Hepatocyte (in vitro differentiated cells): ENCODE measurements at regions not wholly inside any gene's neighbourhood (a gene's known extent, or its start where the extent isn't known, plus 50 kb on each side); places are given as distances from the start of the nearest gene placed in this dataset.

Experiments used
- DNase-seq: peaks from one replicate; pipeline ENCODE4 v3.0.0-alpha.2; 2016; ENCODE audit warnings: low spot score
- H2AFZ ChIP-seq: fragments of 200-600 bp; sonication (generic); 2 replicates; pipeline ENCODE4 v1.6.0; 2016; ENCODE audit warnings: antibody characterized with exemption, mild to moderate bottlenecking
- H3K27ac ChIP-seq: fragments of 200-600 bp; sonication (generic); 2 replicates; pipeline ENCODE4 v1.5.1; 2016; ENCODE audit warnings: mild to moderate bottlenecking
- H3K27me3 ChIP-seq: fragments of 200-600 bp; sonication (generic); 2 replicates; pipeline ENCODE4 v1.6.1; 2016
- H3K36me3 ChIP-seq: fragments of 200-600 bp; sonication (generic); replicated peaks from 2 replicates; pipeline ENCODE4 v1.5.1; 2016; ENCODE audit warnings: low read depth; ENCODE audit not compliant: insufficient read depth
- H3K4me1 ChIP-seq: fragments of 200-600 bp; sonication (generic); 2 replicates; pipeline ENCODE4 v1.5.1; 2016; ENCODE audit warnings: mild to moderate bottlenecking, moderate library complexity; ENCODE audit not compliant: insufficient read depth
- H3K4me2 ChIP-seq: fragments of 200-600 bp; sonication (generic); 2 replicates; pipeline ENCODE4 v1.6.0; 2016
- H3K4me3 ChIP-seq: fragments of 200-600 bp; sonication (generic); 2 replicates; pipeline ENCODE4 v1.5.1; 2016; ENCODE audit warnings: mild to moderate bottlenecking
- H3K79me2 ChIP-seq: fragments of 200-600 bp; sonication (generic); 2 replicates; pipeline ENCODE4 v1.6.0; 2017; ENCODE audit warnings: mild to moderate bottlenecking
- H3K9me2 ChIP-seq: fragments of 200-600 bp; sonication (generic); replicated peaks from 2 replicates; pipeline ENCODE4 v1.6.0; 2017; ENCODE audit warnings: mild to moderate bottlenecking; ENCODE audit not compliant: insufficient read depth
- H3K9me3 ChIP-seq: fragments of 200-600 bp; sonication (generic); 2 replicates; pipeline ENCODE4 v1.5.1; 2016; ENCODE audit warnings: low read depth, mild to moderate bottlenecking
- H4K20me1 ChIP-seq: fragments of 200-600 bp; sonication (generic); 2 replicates; pipeline ENCODE4 v1.6.0; 2016; ENCODE audit warnings: mild to moderate bottlenecking; ENCODE audit not compliant: insufficient read depth, poor library complexity, severe bottlenecking
- CTCF ChIP-seq: fragments of 200-600 bp; sonication (generic); IDR thresholded peaks from 2 replicates; pipeline ENCODE4 v1.5.1; 2016; ENCODE audit warnings: antibody characterized with exemption, mild to moderate bottlenecking; ENCODE audit not compliant: poor library complexity
- EZH2 ChIP-seq: fragments of 200-600 bp; sonication (generic); IDR thresholded peaks from 2 replicates; pipeline ENCODE4 v1.6.1; 2016; ENCODE audit warnings: antibody characterized with exemption, mild to moderate bottlenecking, borderline replicate concordance
- EZH2phosphoT487 ChIP-seq: fragments of 200-600 bp; sonication (generic); IDR thresholded peaks from one replicate; pipeline ENCODE4 v1.6.1; 2018; ENCODE audit warnings: antibody characterized with exemption, mild to moderate bottlenecking, low read depth, moderate library complexity; ENCODE audit not compliant: unreplicated experiment, severe bottlenecking
- WGBS: methylation state at CpG from one replicate; pipeline ENCODE4 v1.1.6; 2016; ENCODE audit warnings: low lambda C conversion rate; ENCODE audit errors: missing lambda C conversion rate; 5-methylcytosine and 5-hydroxymethylcytosine counted together

DNA sequence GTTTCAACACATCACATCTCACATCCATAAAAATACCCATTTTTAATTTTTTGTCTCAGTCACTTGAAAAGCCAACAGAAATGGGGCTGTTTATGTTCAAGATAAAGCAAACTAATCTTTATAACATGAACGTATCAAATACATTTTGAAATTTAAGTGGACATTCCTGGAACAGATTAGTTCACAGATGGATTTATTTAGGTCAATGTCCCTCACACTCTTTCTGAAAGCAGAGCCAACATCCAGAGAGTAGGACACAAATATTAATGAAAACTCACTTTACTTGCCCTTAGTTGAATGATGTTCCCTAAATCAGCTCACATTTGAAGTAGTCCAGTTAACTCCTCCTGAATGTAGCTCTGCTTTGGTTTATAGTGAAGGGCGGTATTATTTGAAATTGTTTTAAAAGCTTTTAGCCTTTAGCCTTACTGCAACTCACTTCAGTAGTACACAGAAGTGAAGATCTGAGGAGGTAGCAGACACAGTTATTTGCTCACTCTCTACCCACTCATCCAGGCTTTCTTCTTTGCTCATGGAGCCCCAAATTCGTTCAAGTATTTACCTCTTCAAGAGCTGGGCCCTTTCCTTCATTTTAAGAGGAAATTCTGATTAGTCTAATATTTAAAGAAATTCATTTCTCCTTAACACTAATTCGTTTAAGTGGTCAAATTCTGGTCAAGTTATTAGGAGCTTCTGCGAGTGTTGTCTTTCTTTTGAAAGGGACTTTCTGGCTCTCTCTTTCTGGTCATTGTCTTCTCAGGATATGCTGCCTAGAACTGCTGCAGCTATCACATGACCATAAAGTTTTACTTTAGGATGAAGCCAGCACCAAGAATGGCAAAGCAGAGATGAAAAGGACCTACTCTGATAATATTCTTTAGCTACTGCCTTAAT is 180.6 kb upstream of the AGR3 start:
- H3K79me2 ChIP-seq = no peaks in the 10 kb centered on the region
- no peak for TF ChIP-seq CTCF
- no peak for TF ChIP-seq EZH2
- no peaks in the 10 kb centered on the region for H3K36me3 ChIP-seq
- H3K4me2 ChIP-seq = peak overlapping the region; percentile 1
- H2AFZ ChIP-seq = no peak overlapping the region
- no peaks in the 10 kb centered on the region for H3K9me2 ChIP-seq
- no peak for DNase-seq
- no peaks in the 10 kb centered on the region for H3K9me3 ChIP-seq
- H3K4me3 ChIP-seq = no peak overlapping the region
- no peaks in the 10 kb centered on the region for H4K20me1 ChIP-seq
- 65% methylated on average over 5 of the region's 5 CpGs for WGBS
- no peaks in the 10 kb centered on the region for H3K27me3 ChIP-seq
- H3K4me1 ChIP-seq = no peaks in the 10 kb centered on the region
- H3K27ac ChIP-seq = no peak overlapping the region

DNA sequence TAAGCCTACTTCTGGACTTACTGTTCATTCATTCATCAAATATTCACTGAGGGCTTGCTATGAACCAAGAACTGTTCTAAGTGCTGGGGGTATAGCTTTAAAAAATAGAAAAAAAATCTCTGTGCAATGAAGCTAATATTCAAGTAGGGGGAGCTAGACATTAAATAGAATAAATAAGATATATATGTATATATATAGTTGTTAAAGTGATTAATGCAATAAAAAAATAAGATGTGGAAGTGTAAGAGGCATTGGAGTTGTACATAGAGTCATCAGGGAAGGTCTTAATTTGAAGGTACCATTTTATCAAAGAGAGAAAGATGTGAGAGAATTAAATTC is 181.2 kb upstream of the AGR3 start:
- Histone ChIP-seq H3K27ac (no peak overlapping the region), H2AFZ (no peak overlapping the region), H3K9me2 (no peaks in the 10 kb centered on the region), H4K20me1 (no peaks in the 10 kb centered on the region), H3K9me3 (no peaks in the 10 kb centered on the region), H3K4me3 (no peak overlapping the region), H3K4me1 (no peaks in the 10 kb centered on the region), H3K36me3 (no peaks in the 10 kb centered on the region), H3K27me3 (no peaks in the 10 kb centered on the region), H3K79me2 (no peaks in the 10 kb centered on the region), H3K4me2 (no peak overlapping the region)
- TF ChIP-seq CTCF (peak; percentile 29), EZH2phosphoT487 (no peak), EZH2 (no peak)
- DNase-seq = no peak

GRCh38 chr7:17067691-17068090 is 185.9 kb upstream of the AGR3 start:
- Histone ChIP-seq H2AFZ (no peak overlapping the region), H3K9me3 (no peaks in the 10 kb centered on the region)
- 86% methylated on average over 1 of the region's 1 CpG for WGBS

More at GRCh38 chr7:17067691-17068090, 185.9 kb upstream of the AGR3 start:
- Histone ChIP-seq H3K27ac (no peak overlapping the region), H3K4me1 (no peaks in the 10 kb centered on the region), H4K20me1 (no peaks in the 10 kb centered on the region), H3K79me2 (no peaks in the 10 kb centered on the region), H3K4me3 (no peak overlapping the region), H3K36me3 (no peaks in the 10 kb centered on the region), H3K9me2 (no peaks in the 10 kb centered on the region), H3K27me3 (no peaks in the 10 kb centered on the region), H3K4me2 (no peak overlapping the region)
- no peak for DNase-seq
- TF ChIP-seq EZH2phosphoT487 (no peak), CTCF (no peak), EZH2 (no peak)
